DOHH2 (cell line): ENCODE measurements at regions not wholly inside any gene's neighbourhood (a gene's known extent, or its start where the extent isn't known, plus 50 kb on each side); places are given as distances from the start of the nearest gene placed in this dataset.

Experiments
- H3F3A ChIP-seq: fragments of 200-600 bp; sonication (generic), shearing (Covaris generic); 2 replicates; pipeline ENCODE4 v1.6.0; 2016; ENCODE audit warnings: antibody characterized with exemption, mild to moderate bottlenecking; ENCODE audit not compliant: control insufficient read depth, insufficient read depth
- H3K27ac ChIP-seq: fragments of 200-600 bp; sonication (generic); 2 replicates; pipeline ENCODE4 v1.5.1; 2014; ENCODE audit warnings: low read depth, mild to moderate bottlenecking, low read length, moderate library complexity
- H3K27me3 ChIP-seq: fragments of 200-600 bp; sonication (generic); 2 replicates; pipeline ENCODE4 v1.6.1; 2014; ENCODE audit warnings: mild to moderate bottlenecking, low read length, mixed read lengths; ENCODE audit not compliant: control insufficient read depth
- H3K36me3 ChIP-seq: fragments of 200-600 bp; sonication (generic); 2 replicates; pipeline ENCODE4 v1.6.1; 2014; ENCODE audit warnings: mild to moderate bottlenecking, low read length, moderate library complexity, mixed read lengths; ENCODE audit not compliant: control insufficient read depth
- H3K4me1 ChIP-seq: fragments of 200-600 bp; sonication (generic); 2 replicates; pipeline ENCODE4 v1.6.1; 2014; ENCODE audit warnings: mild to moderate bottlenecking, low read length, mixed read lengths; ENCODE audit not compliant: control insufficient read depth
- H3K4me2 ChIP-seq: fragments of 200-600 bp; sonication (generic); 2 replicates; pipeline ENCODE4 v1.6.0; 2014; ENCODE audit warnings: mild to moderate bottlenecking, low read length, moderate library complexity
- H3K4me3 ChIP-seq: fragments of 200-600 bp; sonication (generic); 2 replicates; pipeline ENCODE4 v1.5.1; 2014; ENCODE audit warnings: mild to moderate bottlenecking, low read length, mixed read lengths
- H3K79me2 ChIP-seq: fragments of 200-600 bp; sonication (generic); 2 replicates; pipeline ENCODE4 v1.6.1; 2014; ENCODE audit warnings: mild to moderate bottlenecking, low read length, mixed read lengths; ENCODE audit not compliant: control insufficient read depth
- H3K9me2 ChIP-seq: fragments of 200-600 bp; sonication (generic); replicated peaks from 2 replicates; pipeline ENCODE4 v1.6.1; 2014; ENCODE audit warnings: mild to moderate bottlenecking, low read length, mixed read lengths; ENCODE audit not compliant: control insufficient read depth
- H3K9me3 ChIP-seq: fragments of 200-600 bp; sonication (generic); 2 replicates; pipeline ENCODE4 v1.6.1; 2014; ENCODE audit warnings: antibody characterized with exemption, low read length, mixed read lengths; ENCODE audit not compliant: control insufficient read depth, insufficient read depth
- H4K20me1 ChIP-seq: fragments of 200-600 bp; sonication (generic); 2 replicates; pipeline ENCODE4 v1.6.0; 2014; ENCODE audit warnings: low read depth, mild to moderate bottlenecking, antibody characterized with exemption, low read length, moderate library complexity; ENCODE audit not compliant: control insufficient read depth, insufficient read depth
- EZH2phosphoT487 ChIP-seq: fragments of 200-600 bp; sonication (generic); IDR thresholded peaks from 2 replicates; pipeline ENCODE4 v1.6.1; 2017; ENCODE audit warnings: borderline replicate concordance, mild to moderate bottlenecking, antibody characterized with exemption, low read length, moderate library complexity, mixed read lengths
- TF ChIP-seq, protein P1 (sequence below): fragments of 200-600 bp; sonication (generic); IDR thresholded peaks from one replicate; pipeline ENCODE4 v1.5.1; 2014; ENCODE audit warnings: antibody characterized with exemption, mild to moderate bottlenecking, low read depth, low read length; ENCODE audit not compliant: poor library complexity, severe bottlenecking

DNA sequence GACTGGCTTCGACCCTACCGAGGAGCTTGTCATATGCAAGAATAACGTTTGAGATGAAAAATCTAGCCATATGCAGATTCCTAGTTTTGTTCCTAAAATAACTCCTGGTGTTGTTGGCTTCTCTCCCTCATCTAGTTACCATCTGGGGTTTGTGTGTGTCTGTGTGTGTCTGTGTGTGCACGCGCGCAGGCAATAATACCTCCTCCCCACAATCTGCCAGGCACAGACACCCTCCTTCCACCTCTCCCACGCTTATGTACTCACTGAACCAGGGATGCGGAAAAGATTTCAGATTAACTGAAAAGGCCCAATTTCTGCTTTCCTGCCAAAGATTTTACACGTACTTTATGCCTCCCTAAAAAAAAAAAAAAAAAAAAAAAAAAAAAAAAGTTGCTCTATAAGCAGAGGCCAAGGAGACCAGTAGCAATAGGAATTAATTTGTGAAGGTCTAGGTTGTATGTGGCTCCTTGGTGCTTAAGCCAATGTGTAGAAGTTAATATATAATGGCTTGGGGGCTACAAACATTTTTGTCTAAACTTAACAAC lies 452.7 kb downstream of the NUF2 start:
- Histone ChIP-seq H3K79me2 (no peaks in the 10 kb centered on the region), H3K9me2 (no peaks in the 10 kb centered on the region), H3F3A (no peaks in the 10 kb centered on the region), H3K4me1 (no peaks in the 10 kb centered on the region), H3K4me3 (no peak overlapping the region), H3K27ac (no peak overlapping the region), H3K9me3 (no peaks in the 10 kb centered on the region), H3K4me2 (no peak overlapping the region), H3K36me3 (no peaks in the 10 kb centered on the region), H3K27me3 (no peaks in the 10 kb centered on the region), H4K20me1 (no peaks in the 10 kb centered on the region)
- TF ChIP-seq, protein P1, sequence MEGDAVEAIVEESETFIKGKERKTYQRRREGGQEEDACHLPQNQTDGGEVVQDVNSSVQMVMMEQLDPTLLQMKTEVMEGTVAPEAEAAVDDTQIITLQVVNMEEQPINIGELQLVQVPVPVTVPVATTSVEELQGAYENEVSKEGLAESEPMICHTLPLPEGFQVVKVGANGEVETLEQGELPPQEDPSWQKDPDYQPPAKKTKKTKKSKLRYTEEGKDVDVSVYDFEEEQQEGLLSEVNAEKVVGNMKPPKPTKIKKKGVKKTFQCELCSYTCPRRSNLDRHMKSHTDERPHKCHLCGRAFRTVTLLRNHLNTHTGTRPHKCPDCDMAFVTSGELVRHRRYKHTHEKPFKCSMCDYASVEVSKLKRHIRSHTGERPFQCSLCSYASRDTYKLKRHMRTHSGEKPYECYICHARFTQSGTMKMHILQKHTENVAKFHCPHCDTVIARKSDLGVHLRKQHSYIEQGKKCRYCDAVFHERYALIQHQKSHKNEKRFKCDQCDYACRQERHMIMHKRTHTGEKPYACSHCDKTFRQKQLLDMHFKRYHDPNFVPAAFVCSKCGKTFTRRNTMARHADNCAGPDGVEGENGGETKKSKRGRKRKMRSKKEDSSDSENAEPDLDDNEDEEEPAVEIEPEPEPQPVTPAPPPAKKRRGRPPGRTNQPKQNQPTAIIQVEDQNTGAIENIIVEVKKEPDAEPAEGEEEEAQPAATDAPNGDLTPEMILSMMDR, result no peak
- no peak for TF ChIP-seq EZH2phosphoT487

DNA sequence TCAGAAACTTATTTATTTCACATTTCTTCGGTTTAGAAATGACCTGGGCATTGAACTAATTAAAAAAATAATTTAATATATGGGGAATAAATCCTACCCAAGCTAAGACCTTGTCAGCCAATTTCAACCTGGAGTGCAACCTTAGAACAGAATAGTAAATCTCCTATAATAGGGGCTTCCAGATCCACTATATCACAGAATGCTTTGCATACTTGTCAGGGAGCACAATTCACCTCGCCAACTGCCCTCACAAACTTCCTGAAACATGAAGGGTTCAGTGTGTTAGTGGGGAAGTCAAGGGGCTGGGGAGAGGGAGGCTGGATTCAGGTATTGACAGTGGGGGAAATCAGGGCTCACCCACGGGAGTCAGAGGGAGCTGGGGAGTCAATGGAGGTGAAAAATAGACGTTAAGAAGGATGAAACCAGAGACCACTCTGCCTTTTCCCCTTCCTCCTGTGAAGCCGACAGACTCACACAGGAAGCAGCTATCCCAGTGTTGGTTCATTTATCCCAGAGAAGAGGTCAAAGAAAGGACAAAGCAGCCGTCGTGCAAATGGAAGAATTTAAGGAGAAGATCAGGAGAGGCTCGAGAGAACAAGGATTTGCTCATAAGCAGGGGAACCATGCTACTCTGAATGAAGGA lies 453.3 kb downstream of the NUF2 start:
- Histone ChIP-seq H3K9me3 (no peaks in the 10 kb centered on the region), H3F3A (no peaks in the 10 kb centered on the region), H3K36me3 (no peaks in the 10 kb centered on the region), H3K4me2 (no peak overlapping the region), H4K20me1 (no peaks in the 10 kb centered on the region), H3K4me1 (no peaks in the 10 kb centered on the region), H3K27me3 (no peaks in the 10 kb centered on the region), H3K79me2 (no peaks in the 10 kb centered on the region), H3K27ac (no peak overlapping the region), H3K4me3 (no peak overlapping the region), H3K9me2 (no peaks in the 10 kb centered on the region)
- TF ChIP-seq, protein P1, result no peak
- no peak for TF ChIP-seq EZH2phosphoT487

DNA sequence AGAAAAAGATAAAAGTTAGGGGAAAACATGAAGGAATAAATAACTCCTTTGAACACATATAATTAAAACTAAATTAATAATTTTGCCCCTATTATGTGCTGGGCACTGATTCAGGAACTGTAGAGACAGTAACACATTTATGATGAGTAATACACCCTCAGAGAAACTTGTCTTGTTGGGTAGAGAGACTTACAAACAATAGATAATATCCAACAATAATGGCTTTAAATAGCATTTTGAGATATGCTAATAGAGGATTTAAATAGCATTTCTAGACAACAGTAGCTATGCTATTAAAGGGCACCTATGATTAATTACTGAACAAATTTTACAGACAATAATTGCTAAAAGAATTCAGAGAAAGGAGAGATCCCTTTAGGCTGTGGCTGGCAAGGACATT lies 455.5 kb downstream of the NUF2 start:
- H3K4me1 ChIP-seq, result no peaks in the 10 kb centered on the region
- no peaks in the 10 kb centered on the region for H3K9me3 ChIP-seq
- H4K20me1 ChIP-seq, result no peaks in the 10 kb centered on the region
- H3K36me3 ChIP-seq, result no peaks in the 10 kb centered on the region
- H3K79me2 ChIP-seq, result no peaks in the 10 kb centered on the region
- H3K27ac ChIP-seq, result no peak overlapping the region
- H3K27me3 ChIP-seq, result no peaks in the 10 kb centered on the region
- no peak overlapping the region for H3K4me3 ChIP-seq
- H3F3A ChIP-seq, result no peaks in the 10 kb centered on the region
- no peak overlapping the region for H3K4me2 ChIP-seq
- no peaks in the 10 kb centered on the region for H3K9me2 ChIP-seq
- TF ChIP-seq EZH2phosphoT487, result no peak
- TF ChIP-seq, protein P1, result no peak
